ENCODE measurements at regions not wholly inside any gene's neighbourhood (a gene's known extent, or its start where the extent isn't known, plus 50 kb on each side); places are given as distances from the start of the nearest gene placed in this dataset.

DNA sequence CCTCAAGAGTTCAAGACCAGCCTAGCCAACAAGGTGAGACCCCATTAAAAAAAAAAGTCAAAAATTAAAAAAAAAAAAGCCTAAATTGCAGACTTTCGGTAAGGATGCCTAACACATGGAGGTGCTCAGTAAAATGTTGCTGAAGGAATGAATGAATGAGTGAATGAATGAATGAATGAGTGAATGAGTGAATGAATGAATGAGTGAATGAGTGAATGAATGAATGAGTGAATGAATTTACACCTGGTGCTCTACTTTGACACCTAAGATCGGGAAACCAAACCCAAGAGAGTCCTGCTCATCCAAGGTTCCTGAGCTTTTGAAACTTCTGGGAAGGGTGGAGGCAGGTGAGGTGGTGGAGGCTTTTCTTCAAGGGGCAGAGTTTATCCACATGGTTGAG lies 112.2 kb upstream of the LHX1 start:
- DNase-seq (ENCODE audit: low spot score) (no peak), ATAC-seq (no peak)
- Mint-ChIP-seq H3K9me3 (no peaks in the 10 kb centered on the region), H3K4me3 (no peak overlapping the region; the same call in 2 of the 3 replicates), H3K36me3 (ENCODE audit: low read depth) (peaks cover 3% of the 10 kb centered on the region; the same call in 1 of the 3 replicates), H3K27ac (no peak overlapping the region), H3K27me3 (ENCODE audit: insufficient read depth, low read depth, poor library complexity) (peaks cover 22% of the 10 kb centered on the region), H3K4me1 (peaks cover 45% of the 10 kb centered on the region)
- no peak overlapping the region for H2AFZ ChIP-seq
- TF ChIP-seq, protein P1, sequence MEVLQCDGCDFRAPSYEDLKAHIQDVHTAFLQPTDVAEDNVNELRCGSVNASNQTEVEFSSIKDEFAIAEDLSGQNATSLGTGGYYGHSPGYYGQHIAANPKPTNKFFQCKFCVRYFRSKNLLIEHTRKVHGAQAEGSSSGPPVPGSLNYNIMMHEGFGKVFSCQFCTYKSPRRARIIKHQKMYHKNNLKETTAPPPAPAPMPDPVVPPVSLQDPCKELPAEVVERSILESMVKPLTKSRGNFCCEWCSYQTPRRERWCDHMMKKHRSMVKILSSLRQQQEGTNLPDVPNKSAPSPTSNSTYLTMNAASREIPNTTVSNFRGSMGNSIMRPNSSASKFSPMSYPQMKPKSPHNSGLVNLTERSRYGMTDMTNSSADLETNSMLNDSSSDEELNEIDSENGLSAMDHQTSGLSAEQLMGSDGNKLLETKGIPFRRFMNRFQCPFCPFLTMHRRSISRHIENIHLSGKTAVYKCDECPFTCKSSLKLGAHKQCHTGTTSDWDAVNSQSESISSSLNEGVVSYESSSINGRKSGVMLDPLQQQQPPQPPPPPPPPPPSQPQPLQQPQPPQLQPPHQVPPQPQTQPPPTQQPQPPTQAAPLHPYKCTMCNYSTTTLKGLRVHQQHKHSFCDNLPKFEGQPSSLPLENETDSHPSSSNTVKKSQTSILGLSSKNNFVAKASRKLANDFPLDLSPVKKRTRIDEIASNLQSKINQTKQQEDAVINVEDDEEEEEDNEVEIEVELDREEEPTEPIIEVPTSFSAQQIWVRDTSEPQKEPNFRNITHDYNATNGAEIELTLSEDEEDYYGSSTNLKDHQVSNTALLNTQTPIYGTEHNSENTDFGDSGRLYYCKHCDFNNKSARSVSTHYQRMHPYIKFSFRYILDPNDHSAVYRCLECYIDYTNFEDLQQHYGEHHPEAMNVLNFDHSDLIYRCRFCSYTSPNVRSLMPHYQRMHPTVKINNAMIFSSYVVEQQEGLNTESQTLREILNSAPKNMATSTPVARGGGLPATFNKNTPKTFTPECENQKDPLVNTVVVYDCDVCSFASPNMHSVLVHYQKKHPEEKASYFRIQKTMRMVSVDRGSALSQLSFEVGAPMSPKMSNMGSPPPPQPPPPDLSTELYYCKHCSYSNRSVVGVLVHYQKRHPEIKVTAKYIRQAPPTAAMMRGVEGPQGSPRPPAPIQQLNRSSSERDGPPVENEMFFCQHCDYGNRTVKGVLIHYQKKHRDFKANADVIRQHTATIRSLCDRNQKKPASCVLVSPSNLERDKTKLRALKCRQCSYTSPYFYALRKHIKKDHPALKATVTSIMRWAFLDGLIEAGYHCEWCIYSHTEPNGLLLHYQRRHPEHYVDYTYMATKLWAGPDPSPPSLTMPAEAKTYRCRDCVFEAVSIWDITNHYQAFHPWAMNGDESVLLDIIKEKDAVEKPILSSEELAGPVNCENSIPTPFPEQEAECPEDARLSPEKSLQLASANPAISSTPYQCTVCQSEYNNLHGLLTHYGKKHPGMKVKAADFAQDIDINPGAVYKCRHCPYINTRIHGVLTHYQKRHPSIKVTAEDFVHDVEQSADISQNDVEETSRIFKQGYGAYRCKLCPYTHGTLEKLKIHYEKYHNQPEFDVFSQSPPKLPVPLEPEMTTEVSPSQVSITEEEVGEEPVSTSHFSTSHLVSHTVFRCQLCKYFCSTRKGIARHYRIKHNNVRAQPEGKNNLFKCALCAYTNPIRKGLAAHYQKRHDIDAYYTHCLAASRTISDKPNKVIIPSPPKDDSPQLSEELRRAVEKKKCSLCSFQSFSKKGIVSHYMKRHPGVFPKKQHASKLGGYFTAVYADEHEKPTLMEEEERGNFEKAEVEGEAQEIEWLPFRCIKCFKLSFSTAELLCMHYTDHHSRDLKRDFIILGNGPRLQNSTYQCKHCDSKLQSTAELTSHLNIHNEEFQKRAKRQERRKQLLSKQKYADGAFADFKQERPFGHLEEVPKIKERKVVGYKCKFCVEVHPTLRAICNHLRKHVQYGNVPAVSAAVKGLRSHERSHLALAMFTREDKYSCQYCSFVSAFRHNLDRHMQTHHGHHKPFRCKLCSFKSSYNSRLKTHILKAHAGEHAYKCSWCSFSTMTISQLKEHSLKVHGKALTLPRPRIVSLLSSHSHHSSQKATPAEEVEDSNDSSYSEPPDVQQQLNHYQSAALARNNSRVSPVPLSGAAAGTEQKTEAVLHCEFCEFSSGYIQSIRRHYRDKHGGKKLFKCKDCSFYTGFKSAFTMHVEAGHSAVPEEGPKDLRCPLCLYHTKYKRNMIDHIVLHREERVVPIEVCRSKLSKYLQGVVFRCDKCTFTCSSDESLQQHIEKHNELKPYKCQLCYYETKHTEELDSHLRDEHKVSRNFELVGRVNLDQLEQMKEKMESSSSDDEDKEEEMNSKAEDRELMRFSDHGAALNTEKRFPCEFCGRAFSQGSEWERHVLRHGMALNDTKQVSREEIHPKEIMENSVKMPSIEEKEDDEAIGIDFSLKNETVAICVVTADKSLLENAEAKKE (CRISPR knock-in tag; IDR thresholded peaks at IDR 0.05) = no peak
- TF ChIP-seq, protein P2, sequence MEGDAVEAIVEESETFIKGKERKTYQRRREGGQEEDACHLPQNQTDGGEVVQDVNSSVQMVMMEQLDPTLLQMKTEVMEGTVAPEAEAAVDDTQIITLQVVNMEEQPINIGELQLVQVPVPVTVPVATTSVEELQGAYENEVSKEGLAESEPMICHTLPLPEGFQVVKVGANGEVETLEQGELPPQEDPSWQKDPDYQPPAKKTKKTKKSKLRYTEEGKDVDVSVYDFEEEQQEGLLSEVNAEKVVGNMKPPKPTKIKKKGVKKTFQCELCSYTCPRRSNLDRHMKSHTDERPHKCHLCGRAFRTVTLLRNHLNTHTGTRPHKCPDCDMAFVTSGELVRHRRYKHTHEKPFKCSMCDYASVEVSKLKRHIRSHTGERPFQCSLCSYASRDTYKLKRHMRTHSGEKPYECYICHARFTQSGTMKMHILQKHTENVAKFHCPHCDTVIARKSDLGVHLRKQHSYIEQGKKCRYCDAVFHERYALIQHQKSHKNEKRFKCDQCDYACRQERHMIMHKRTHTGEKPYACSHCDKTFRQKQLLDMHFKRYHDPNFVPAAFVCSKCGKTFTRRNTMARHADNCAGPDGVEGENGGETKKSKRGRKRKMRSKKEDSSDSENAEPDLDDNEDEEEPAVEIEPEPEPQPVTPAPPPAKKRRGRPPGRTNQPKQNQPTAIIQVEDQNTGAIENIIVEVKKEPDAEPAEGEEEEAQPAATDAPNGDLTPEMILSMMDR (conservative IDR thresholded peaks at IDR 0.05; ENCODE audit: low read depth in 2 of 2) = no peak
- no peak for TF ChIP-seq NANOG (IDR thresholded peaks at IDR 0.05; ENCODE audit: borderline replicate concordance)
- no peak for TF ChIP-seq EZH2phosphoT487 (IDR thresholded peaks at IDR 0.05; ENCODE audit: unreplicated experiment)
- no peak for TF ChIP-seq POLR2AphosphoS5 (IDR thresholded peaks at IDR 0.05; ENCODE audit: low read depth)
- no peak overlapping the region for H3K27ac ChIP-seq (ENCODE audit: low read depth)
- no peak overlapping the region for H3K4me3 ChIP-seq
- H3K27me3 ChIP-seq (ENCODE audit: insufficient read depth) = no peaks in the 10 kb centered on the region
- no peaks in the 10 kb centered on the region for H3K36me3 ChIP-seq (ENCODE audit: insufficient read depth)
- no peaks in the 10 kb centered on the region for H3K79me2 ChIP-seq (replicated peaks; ENCODE audit: insufficient read depth)
- peaks cover 8% of the 10 kb centered on the region for H3K4me1 ChIP-seq (ENCODE audit: insufficient read depth)
- H4K20me1 ChIP-seq (replicated peaks; ENCODE audit: insufficient read depth) = no peaks in the 10 kb centered on the region
- H3K9me2 ChIP-seq (ENCODE audit: insufficient read depth) = no peaks in the 10 kb centered on the region
- no peaks in the 10 kb centered on the region for H3F3A ChIP-seq (replicated peaks; ENCODE audit: low read depth)
- H3K4me2 ChIP-seq = no peak overlapping the region

Data from GM23338 (cell line).